ENCODE measurements at regions not wholly inside any gene's neighbourhood (a gene's known extent, or its start where the extent isn't known, plus 50 kb on each side); places are given as distances from the start of the nearest gene placed in this dataset.

DNA sequence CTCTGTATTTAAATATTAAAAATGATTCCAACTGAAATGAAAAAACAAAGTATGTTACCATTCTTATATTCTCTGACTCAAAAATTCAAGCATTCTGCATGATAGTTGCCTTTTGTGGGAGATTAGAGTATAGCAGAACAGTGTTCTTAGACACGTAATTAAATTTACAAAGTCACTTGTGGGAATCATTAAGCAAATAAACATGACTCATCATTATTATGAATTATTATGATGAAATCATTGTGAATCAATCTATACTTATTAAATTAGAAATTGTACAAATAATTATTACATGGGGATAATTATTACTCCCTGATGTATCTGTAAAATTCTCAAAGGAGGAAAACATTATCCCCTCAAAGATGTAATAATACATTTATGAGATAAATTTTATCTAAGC is 358.9 kb upstream of the FSTL5 start:
- H4K20me1 ChIP-seq (replicated peaks; ENCODE audit: insufficient read depth) = no peaks in the 10 kb centered on the region
- no peak overlapping the region for H3K27ac ChIP-seq (ENCODE audit: low read depth)
- H3K79me2 ChIP-seq (replicated peaks; ENCODE audit: insufficient read depth) = no peaks in the 10 kb centered on the region
- H3K9me2 ChIP-seq (ENCODE audit: insufficient read depth) = no peaks in the 10 kb centered on the region; the same call in 1 of the 2 replicates
- H3K4me2 ChIP-seq = no peak overlapping the region
- H3K4me3 ChIP-seq = no peak overlapping the region
- ATAC-seq (no peak), DNase-seq (ENCODE audit: low spot score) (no peak)
- Mint-ChIP-seq H3K27me3 (ENCODE audit: insufficient read depth, low read depth, poor library complexity) (no peaks in the 10 kb centered on the region), H3K36me3 (ENCODE audit: low read depth) (no peaks in the 10 kb centered on the region), H3K4me1 (peaks cover 3% of the 10 kb centered on the region; the same call in 1 of the 3 replicates), H3K4me3 (no peak overlapping the region), H3K9me3 (no peaks in the 10 kb centered on the region; the same call in 1 of the 3 replicates), H3K27ac (no peak overlapping the region)
- H3K4me1 ChIP-seq (ENCODE audit: insufficient read depth) = no peaks in the 10 kb centered on the region
- no peaks in the 10 kb centered on the region for H3K36me3 ChIP-seq (ENCODE audit: insufficient read depth)
- H3F3A ChIP-seq (replicated peaks; ENCODE audit: low read depth) = no peaks in the 10 kb centered on the region
- TF ChIP-seq ZNF114 (CRISPR knock-in tag; IDR thresholded peaks at IDR 0.05) = no peak
- no peak for TF ChIP-seq JUNB (IDR thresholded peaks at IDR 0.05; ENCODE audit: unreplicated experiment)
- TF ChIP-seq CREB1 (CRISPR knock-in tag; IDR thresholded peaks at IDR 0.05; ENCODE audit: low read depth) = no peak
- TF ChIP-seq, protein P1, sequence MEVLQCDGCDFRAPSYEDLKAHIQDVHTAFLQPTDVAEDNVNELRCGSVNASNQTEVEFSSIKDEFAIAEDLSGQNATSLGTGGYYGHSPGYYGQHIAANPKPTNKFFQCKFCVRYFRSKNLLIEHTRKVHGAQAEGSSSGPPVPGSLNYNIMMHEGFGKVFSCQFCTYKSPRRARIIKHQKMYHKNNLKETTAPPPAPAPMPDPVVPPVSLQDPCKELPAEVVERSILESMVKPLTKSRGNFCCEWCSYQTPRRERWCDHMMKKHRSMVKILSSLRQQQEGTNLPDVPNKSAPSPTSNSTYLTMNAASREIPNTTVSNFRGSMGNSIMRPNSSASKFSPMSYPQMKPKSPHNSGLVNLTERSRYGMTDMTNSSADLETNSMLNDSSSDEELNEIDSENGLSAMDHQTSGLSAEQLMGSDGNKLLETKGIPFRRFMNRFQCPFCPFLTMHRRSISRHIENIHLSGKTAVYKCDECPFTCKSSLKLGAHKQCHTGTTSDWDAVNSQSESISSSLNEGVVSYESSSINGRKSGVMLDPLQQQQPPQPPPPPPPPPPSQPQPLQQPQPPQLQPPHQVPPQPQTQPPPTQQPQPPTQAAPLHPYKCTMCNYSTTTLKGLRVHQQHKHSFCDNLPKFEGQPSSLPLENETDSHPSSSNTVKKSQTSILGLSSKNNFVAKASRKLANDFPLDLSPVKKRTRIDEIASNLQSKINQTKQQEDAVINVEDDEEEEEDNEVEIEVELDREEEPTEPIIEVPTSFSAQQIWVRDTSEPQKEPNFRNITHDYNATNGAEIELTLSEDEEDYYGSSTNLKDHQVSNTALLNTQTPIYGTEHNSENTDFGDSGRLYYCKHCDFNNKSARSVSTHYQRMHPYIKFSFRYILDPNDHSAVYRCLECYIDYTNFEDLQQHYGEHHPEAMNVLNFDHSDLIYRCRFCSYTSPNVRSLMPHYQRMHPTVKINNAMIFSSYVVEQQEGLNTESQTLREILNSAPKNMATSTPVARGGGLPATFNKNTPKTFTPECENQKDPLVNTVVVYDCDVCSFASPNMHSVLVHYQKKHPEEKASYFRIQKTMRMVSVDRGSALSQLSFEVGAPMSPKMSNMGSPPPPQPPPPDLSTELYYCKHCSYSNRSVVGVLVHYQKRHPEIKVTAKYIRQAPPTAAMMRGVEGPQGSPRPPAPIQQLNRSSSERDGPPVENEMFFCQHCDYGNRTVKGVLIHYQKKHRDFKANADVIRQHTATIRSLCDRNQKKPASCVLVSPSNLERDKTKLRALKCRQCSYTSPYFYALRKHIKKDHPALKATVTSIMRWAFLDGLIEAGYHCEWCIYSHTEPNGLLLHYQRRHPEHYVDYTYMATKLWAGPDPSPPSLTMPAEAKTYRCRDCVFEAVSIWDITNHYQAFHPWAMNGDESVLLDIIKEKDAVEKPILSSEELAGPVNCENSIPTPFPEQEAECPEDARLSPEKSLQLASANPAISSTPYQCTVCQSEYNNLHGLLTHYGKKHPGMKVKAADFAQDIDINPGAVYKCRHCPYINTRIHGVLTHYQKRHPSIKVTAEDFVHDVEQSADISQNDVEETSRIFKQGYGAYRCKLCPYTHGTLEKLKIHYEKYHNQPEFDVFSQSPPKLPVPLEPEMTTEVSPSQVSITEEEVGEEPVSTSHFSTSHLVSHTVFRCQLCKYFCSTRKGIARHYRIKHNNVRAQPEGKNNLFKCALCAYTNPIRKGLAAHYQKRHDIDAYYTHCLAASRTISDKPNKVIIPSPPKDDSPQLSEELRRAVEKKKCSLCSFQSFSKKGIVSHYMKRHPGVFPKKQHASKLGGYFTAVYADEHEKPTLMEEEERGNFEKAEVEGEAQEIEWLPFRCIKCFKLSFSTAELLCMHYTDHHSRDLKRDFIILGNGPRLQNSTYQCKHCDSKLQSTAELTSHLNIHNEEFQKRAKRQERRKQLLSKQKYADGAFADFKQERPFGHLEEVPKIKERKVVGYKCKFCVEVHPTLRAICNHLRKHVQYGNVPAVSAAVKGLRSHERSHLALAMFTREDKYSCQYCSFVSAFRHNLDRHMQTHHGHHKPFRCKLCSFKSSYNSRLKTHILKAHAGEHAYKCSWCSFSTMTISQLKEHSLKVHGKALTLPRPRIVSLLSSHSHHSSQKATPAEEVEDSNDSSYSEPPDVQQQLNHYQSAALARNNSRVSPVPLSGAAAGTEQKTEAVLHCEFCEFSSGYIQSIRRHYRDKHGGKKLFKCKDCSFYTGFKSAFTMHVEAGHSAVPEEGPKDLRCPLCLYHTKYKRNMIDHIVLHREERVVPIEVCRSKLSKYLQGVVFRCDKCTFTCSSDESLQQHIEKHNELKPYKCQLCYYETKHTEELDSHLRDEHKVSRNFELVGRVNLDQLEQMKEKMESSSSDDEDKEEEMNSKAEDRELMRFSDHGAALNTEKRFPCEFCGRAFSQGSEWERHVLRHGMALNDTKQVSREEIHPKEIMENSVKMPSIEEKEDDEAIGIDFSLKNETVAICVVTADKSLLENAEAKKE (CRISPR knock-in tag; IDR thresholded peaks at IDR 0.05) = no peak
- TF ChIP-seq ZNF331 (CRISPR knock-in tag; IDR thresholded peaks at IDR 0.05; ENCODE audit: low read depth) = no peak
- no peak for TF ChIP-seq EZH2phosphoT487 (IDR thresholded peaks at IDR 0.05; ENCODE audit: unreplicated experiment)
- no peak for TF ChIP-seq EZH2 (IDR thresholded peaks at IDR 0.05; ENCODE audit: low read depth, unreplicated experiment)
- TF ChIP-seq, protein P2, sequence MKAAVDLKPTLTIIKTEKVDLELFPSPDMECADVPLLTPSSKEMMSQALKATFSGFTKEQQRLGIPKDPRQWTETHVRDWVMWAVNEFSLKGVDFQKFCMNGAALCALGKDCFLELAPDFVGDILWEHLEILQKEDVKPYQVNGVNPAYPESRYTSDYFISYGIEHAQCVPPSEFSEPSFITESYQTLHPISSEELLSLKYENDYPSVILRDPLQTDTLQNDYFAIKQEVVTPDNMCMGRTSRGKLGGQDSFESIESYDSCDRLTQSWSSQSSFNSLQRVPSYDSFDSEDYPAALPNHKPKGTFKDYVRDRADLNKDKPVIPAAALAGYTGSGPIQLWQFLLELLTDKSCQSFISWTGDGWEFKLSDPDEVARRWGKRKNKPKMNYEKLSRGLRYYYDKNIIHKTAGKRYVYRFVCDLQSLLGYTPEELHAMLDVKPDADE (IDR thresholded peaks at IDR 0.05) = no peak
- TF ChIP-seq, protein P3, sequence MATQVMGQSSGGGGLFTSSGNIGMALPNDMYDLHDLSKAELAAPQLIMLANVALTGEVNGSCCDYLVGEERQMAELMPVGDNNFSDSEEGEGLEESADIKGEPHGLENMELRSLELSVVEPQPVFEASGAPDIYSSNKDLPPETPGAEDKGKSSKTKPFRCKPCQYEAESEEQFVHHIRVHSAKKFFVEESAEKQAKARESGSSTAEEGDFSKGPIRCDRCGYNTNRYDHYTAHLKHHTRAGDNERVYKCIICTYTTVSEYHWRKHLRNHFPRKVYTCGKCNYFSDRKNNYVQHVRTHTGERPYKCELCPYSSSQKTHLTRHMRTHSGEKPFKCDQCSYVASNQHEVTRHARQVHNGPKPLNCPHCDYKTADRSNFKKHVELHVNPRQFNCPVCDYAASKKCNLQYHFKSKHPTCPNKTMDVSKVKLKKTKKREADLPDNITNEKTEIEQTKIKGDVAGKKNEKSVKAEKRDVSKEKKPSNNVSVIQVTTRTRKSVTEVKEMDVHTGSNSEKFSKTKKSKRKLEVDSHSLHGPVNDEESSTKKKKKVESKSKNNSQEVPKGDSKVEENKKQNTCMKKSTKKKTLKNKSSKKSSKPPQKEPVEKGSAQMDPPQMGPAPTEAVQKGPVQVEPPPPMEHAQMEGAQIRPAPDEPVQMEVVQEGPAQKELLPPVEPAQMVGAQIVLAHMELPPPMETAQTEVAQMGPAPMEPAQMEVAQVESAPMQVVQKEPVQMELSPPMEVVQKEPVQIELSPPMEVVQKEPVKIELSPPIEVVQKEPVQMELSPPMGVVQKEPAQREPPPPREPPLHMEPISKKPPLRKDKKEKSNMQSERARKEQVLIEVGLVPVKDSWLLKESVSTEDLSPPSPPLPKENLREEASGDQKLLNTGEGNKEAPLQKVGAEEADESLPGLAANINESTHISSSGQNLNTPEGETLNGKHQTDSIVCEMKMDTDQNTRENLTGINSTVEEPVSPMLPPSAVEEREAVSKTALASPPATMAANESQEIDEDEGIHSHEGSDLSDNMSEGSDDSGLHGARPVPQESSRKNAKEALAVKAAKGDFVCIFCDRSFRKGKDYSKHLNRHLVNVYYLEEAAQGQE (IDR thresholded peaks at IDR 0.05; ENCODE audit: unreplicated experiment) = no peak
- H3K27me3 ChIP-seq (ENCODE audit: insufficient read depth) = no peaks in the 10 kb centered on the region
- no peak overlapping the region for H2AFZ ChIP-seq
